SH-SY5Y (cell line): ENCODE measurements at regions not wholly inside any gene's neighbourhood (a gene's known extent, or its start where the extent isn't known, plus 50 kb on each side); places are given as distances from the start of the nearest gene placed in this dataset.

Experiments used
- GATA2 ChIP-seq: IDR thresholded peaks from 2 replicates; pipeline ENCODE4 v1.6.1; 2011; ENCODE audit warnings: mild to moderate bottlenecking, low read depth, low read length
- GATA3 ChIP-seq: IDR thresholded peaks from 2 replicates; pipeline ENCODE4 v1.6.1; 2011; ENCODE audit warnings: low read depth, mild to moderate bottlenecking, low read length, moderate library complexity

- TF ChIP-seq GATA3 = no peak
- no peak for TF ChIP-seq GATA2
Observed at GRCh38 chr3:162489853-162490252, 993.2 kb downstream of the OTOL1 start.
